PFSK-1 (cell line): ENCODE measurements at regions not wholly inside any gene's neighbourhood (a gene's known extent, or its start where the extent isn't known, plus 50 kb on each side); places are given as distances from the start of the nearest gene placed in this dataset.

Experiments
- FOXP2 ChIP-seq: optimal IDR thresholded peaks from 2 replicates; pipeline ENCODE3; 2011; ENCODE audit warnings: borderline replicate concordance, control low read depth, inconsistent platforms; ENCODE audit not compliant: insufficient read depth; ENCODE audit errors: extremely low read length, extremely low read depth
- POLR2AphosphoS5 ChIP-seq: IDR thresholded peaks from 2 replicates; pipeline ENCODE4 v1.6.1; 2012; ENCODE audit warnings: low read depth, mild to moderate bottlenecking, control low read depth, low read length, moderate library complexity
- SIN3A ChIP-seq: IDR thresholded peaks from 2 replicates; pipeline ENCODE4 v1.6.1; 2012; ENCODE audit warnings: mild to moderate bottlenecking, low read length, moderate library complexity, borderline replicate concordance; ENCODE audit not compliant: insufficient read depth
- TAF1 ChIP-seq: IDR thresholded peaks from 2 replicates; pipeline ENCODE4 v1.6.1; 2012; ENCODE audit warnings: low read length, control low read depth, borderline replicate concordance; ENCODE audit not compliant: insufficient read depth
- TF ChIP-seq, protein P1 (sequence below), 2 experiments: IDR thresholded peaks; 2 replicates each; pipeline versions ENCODE4 v1.6.1 to v1.8.0; 2011 to 2012; ENCODE audit warnings: low read depth in 2 of 2, low read length in 2 of 2, control low read depth in 1 of 2, inconsistent platforms in 1 of 2, mild to moderate bottlenecking in 1 of 2, moderate library complexity in 1 of 2; ENCODE audit not compliant: insufficient read depth in 1 of 2

- TF ChIP-seq, protein P1, sequence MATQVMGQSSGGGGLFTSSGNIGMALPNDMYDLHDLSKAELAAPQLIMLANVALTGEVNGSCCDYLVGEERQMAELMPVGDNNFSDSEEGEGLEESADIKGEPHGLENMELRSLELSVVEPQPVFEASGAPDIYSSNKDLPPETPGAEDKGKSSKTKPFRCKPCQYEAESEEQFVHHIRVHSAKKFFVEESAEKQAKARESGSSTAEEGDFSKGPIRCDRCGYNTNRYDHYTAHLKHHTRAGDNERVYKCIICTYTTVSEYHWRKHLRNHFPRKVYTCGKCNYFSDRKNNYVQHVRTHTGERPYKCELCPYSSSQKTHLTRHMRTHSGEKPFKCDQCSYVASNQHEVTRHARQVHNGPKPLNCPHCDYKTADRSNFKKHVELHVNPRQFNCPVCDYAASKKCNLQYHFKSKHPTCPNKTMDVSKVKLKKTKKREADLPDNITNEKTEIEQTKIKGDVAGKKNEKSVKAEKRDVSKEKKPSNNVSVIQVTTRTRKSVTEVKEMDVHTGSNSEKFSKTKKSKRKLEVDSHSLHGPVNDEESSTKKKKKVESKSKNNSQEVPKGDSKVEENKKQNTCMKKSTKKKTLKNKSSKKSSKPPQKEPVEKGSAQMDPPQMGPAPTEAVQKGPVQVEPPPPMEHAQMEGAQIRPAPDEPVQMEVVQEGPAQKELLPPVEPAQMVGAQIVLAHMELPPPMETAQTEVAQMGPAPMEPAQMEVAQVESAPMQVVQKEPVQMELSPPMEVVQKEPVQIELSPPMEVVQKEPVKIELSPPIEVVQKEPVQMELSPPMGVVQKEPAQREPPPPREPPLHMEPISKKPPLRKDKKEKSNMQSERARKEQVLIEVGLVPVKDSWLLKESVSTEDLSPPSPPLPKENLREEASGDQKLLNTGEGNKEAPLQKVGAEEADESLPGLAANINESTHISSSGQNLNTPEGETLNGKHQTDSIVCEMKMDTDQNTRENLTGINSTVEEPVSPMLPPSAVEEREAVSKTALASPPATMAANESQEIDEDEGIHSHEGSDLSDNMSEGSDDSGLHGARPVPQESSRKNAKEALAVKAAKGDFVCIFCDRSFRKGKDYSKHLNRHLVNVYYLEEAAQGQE (IDR thresholded peaks at IDR 0.05; ENCODE audit: insufficient read depth in 1 of 2, low read depth in 2 of 2, low read length in 2 of 2): no peak
- TF ChIP-seq TAF1 (no peak), FOXP2 (no peak), POLR2AphosphoS5 (no peak), SIN3A (no peak)
These were observed 68.6 kb upstream of the VAV3 start for GRCh38 chr1:108033550-108033951.

DNA sequence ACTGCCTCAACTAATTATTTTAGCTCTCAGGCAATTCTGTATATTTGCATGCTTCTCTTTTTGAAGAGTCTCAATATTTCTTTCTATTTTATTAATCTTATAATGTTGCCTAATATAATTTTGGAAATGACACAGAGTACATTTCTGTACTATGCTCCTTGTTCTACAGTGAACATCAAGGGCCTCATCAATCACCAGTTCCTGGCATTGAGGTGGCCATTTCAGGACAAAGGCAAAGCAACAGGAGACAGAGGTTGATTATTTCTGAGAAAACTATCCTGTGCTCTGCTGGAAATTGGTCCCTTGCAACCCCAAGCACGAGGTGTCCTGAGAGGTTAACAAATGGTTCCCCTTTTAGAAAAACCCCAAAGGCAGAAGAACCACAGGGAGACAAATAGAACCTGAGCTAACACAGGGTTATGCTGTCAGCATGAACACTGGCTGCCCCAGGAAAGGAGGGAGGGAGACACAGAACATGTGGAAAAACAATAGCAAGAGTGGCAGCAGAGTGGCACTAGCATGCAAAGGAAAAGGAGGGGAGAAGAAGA is 63.9 kb upstream of the VAV3 start:
- TF ChIP-seq POLR2AphosphoS5 (no peak), FOXP2 (no peak), SIN3A (no peak), TAF1 (no peak)
- TF ChIP-seq, protein P1 (IDR thresholded peaks at IDR 0.05; ENCODE audit: insufficient read depth in 1 of 2, low read depth in 2 of 2, low read length in 2 of 2): no peak

GRCh38 chr1:108027389-108027788 is 62.4 kb upstream of the VAV3 start:
- TF ChIP-seq, protein P1 (IDR thresholded peaks at IDR 0.05; ENCODE audit: insufficient read depth in 1 of 2, low read depth in 2 of 2, low read length in 2 of 2): no peak

DNA sequence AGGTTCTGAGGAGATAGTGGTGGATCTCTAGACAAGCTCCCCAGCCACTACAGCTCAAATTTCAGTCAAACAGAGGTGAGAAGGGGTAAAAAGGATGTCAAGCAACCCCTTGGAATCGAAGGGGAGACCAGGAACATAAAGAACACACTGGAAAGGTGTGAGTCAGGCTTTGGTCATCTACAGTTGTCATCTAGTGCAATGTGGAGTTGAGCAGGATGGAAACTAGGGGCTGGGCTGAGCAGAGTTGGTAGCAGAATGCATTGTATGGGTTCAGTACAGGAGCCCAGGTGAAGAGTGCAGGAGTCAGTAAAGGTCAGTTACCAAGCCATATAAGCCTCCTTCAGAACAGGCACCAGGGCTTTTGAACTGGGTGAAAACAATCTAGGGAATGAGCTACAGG is 52.7 kb upstream of the VAV3 start:
- TF ChIP-seq, protein P1 (IDR thresholded peaks at IDR 0.05; ENCODE audit: insufficient read depth in 1 of 2, low read depth in 2 of 2, low read length in 2 of 2): no peak
- no peak for TF ChIP-seq SIN3A
- no peak for TF ChIP-seq POLR2AphosphoS5
- TF ChIP-seq TAF1: no peak
- no peak for TF ChIP-seq FOXP2

DNA sequence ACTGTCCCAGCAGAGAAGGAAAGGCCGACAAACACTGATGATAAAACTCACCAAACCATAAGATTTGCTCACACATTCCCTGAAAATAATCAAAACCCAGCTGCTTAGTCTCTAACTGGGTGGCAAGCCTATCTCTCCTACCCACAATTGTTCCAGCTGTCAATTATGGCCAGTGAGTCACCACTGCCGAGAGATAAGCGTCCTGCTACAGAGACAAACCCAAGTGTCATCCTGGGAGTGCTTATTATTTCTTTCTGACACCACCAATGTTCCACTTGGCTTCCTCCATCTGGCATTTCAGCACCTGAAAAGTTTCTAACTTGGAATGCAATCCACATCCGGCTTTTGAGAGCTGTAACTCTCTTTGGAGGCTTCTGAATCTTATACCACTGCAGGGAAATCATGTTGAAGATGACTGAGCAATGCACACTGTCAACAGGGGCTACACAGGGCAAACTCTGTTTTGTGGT is 51.5 kb upstream of the VAV3 start:
- TF ChIP-seq SIN3A (peak; percentile 88; the same call in 1 of the 2 replicates), TAF1 (no peak), POLR2AphosphoS5 (peak; percentile 77), FOXP2 (peak; percentile 43)
- TF ChIP-seq, protein P1 (IDR thresholded peaks at IDR 0.05; ENCODE audit: insufficient read depth in 1 of 2, low read depth in 2 of 2, low read length in 2 of 2): peak in 1 of 2 experiments; percentile 75; a peak in 2 of 4 replicates
